GM19324 (cell line): ENCODE measurements at regions not wholly inside any gene's neighbourhood (a gene's known extent, or its start where the extent isn't known, plus 50 kb on each side); places are given as distances from the start of the nearest gene placed in this dataset.

ENCODE experiments used
- ATAC-seq: cut with Tn5 transposase; IDR thresholded peaks from one replicate; pipeline ENCODE4 v1.9.1; 2021; ENCODE audit warnings: mild to moderate bottlenecking, moderate library complexity; ENCODE audit not compliant: unreplicated experiment, low FRiP score

GRCh38 chr1:87194271-87194774 is 134.4 kb upstream of the LMO4 start:
- ATAC-seq: no peak

GRCh38 chr1:87194856-87195255 is 133.8 kb upstream of the LMO4 start:
- no peak for ATAC-seq

GRCh38 chr1:87196110-87196827 is 132.4 kb upstream of the LMO4 start:
- ATAC-seq: no peak

GRCh38 chr1:87197156-87197555 is 131.5 kb upstream of the LMO4 start:
- ATAC-seq: no peak

GRCh38 chr1:87197641-87198040 is 131.0 kb upstream of the LMO4 start:
- no peak for ATAC-seq

GRCh38 chr1:87200875-87201638 is 127.6 kb upstream of the LMO4 start:
- no peak for ATAC-seq

GRCh38 chr1:87201768-87202167 is 126.9 kb upstream of the LMO4 start:
- no peak for ATAC-seq

GRCh38 chr1:87202451-87202850 is 126.2 kb upstream of the LMO4 start:
- ATAC-seq: no peak

- ATAC-seq: no peak
Measured at GRCh38 chr1:87202922-87203655, 125.6 kb upstream of the LMO4 start.

- no peak for ATAC-seq
Measured at GRCh38 chr1:87203904-87204303, 124.8 kb upstream of the LMO4 start.

- ATAC-seq: no peak
Measured at GRCh38 chr1:87204441-87204840, 124.2 kb upstream of the LMO4 start.

GRCh38 chr1:87204921-87205320 is 123.8 kb upstream of the LMO4 start:
- no peak for ATAC-seq

- no peak for ATAC-seq
Measured at GRCh38 chr1:87206044-87206831, 122.4 kb upstream of the LMO4 start.

- ATAC-seq: no peak
Measured at GRCh38 chr1:87208080-87208479, 120.6 kb upstream of the LMO4 start.

- ATAC-seq: no peak
Measured at GRCh38 chr1:87208931-87209330, 119.7 kb upstream of the LMO4 start.

- no peak for ATAC-seq
Measured at GRCh38 chr1:87210151-87210550, 118.5 kb upstream of the LMO4 start.

- ATAC-seq: no peak
Measured at GRCh38 chr1:87212431-87213134, 116.1 kb upstream of the LMO4 start.

- ATAC-seq: no peak
Measured at GRCh38 chr1:87213135-87213515, 115.6 kb upstream of the LMO4 start.

- no peak for ATAC-seq
Measured at GRCh38 chr1:87215592-87215991, 113.1 kb upstream of the LMO4 start.

GRCh38 chr1:87218618-87219017 is 110.1 kb upstream of the LMO4 start:
- no peak for ATAC-seq
